ENCODE measurements at regions not wholly inside any gene's neighbourhood (a gene's known extent, or its start where the extent isn't known, plus 50 kb on each side); places are given as distances from the start of the nearest gene placed in this dataset.

DNA sequence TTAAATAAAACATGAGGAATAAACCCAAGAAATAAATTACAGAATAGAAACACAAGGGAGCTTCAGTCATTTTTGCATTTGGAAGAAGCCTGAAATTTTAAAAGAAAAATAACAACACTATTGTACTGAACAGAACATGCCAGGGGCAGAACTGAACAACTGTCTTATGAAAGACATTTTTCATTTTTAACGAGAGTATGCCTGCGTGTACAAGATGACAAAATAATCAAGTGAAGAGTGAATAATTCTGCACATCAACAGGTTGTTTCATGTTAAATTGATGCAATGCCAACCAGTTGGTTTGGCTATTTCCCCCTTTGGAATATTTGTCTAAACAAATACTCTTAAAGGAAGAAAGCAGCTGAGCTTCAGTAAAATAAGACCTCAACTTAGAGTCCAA is 103.3 kb upstream of the BTG1 start (continued):
- TF ChIP-seq, protein P1, sequence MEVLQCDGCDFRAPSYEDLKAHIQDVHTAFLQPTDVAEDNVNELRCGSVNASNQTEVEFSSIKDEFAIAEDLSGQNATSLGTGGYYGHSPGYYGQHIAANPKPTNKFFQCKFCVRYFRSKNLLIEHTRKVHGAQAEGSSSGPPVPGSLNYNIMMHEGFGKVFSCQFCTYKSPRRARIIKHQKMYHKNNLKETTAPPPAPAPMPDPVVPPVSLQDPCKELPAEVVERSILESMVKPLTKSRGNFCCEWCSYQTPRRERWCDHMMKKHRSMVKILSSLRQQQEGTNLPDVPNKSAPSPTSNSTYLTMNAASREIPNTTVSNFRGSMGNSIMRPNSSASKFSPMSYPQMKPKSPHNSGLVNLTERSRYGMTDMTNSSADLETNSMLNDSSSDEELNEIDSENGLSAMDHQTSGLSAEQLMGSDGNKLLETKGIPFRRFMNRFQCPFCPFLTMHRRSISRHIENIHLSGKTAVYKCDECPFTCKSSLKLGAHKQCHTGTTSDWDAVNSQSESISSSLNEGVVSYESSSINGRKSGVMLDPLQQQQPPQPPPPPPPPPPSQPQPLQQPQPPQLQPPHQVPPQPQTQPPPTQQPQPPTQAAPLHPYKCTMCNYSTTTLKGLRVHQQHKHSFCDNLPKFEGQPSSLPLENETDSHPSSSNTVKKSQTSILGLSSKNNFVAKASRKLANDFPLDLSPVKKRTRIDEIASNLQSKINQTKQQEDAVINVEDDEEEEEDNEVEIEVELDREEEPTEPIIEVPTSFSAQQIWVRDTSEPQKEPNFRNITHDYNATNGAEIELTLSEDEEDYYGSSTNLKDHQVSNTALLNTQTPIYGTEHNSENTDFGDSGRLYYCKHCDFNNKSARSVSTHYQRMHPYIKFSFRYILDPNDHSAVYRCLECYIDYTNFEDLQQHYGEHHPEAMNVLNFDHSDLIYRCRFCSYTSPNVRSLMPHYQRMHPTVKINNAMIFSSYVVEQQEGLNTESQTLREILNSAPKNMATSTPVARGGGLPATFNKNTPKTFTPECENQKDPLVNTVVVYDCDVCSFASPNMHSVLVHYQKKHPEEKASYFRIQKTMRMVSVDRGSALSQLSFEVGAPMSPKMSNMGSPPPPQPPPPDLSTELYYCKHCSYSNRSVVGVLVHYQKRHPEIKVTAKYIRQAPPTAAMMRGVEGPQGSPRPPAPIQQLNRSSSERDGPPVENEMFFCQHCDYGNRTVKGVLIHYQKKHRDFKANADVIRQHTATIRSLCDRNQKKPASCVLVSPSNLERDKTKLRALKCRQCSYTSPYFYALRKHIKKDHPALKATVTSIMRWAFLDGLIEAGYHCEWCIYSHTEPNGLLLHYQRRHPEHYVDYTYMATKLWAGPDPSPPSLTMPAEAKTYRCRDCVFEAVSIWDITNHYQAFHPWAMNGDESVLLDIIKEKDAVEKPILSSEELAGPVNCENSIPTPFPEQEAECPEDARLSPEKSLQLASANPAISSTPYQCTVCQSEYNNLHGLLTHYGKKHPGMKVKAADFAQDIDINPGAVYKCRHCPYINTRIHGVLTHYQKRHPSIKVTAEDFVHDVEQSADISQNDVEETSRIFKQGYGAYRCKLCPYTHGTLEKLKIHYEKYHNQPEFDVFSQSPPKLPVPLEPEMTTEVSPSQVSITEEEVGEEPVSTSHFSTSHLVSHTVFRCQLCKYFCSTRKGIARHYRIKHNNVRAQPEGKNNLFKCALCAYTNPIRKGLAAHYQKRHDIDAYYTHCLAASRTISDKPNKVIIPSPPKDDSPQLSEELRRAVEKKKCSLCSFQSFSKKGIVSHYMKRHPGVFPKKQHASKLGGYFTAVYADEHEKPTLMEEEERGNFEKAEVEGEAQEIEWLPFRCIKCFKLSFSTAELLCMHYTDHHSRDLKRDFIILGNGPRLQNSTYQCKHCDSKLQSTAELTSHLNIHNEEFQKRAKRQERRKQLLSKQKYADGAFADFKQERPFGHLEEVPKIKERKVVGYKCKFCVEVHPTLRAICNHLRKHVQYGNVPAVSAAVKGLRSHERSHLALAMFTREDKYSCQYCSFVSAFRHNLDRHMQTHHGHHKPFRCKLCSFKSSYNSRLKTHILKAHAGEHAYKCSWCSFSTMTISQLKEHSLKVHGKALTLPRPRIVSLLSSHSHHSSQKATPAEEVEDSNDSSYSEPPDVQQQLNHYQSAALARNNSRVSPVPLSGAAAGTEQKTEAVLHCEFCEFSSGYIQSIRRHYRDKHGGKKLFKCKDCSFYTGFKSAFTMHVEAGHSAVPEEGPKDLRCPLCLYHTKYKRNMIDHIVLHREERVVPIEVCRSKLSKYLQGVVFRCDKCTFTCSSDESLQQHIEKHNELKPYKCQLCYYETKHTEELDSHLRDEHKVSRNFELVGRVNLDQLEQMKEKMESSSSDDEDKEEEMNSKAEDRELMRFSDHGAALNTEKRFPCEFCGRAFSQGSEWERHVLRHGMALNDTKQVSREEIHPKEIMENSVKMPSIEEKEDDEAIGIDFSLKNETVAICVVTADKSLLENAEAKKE (CRISPR knock-in tag; IDR thresholded peaks at IDR 0.05): no peak
- TF ChIP-seq NANOG (IDR thresholded peaks at IDR 0.05; ENCODE audit: borderline replicate concordance) (no peak), CREB1 (CRISPR knock-in tag; IDR thresholded peaks at IDR 0.05; ENCODE audit: low read depth) (no peak), ZNF114 (CRISPR knock-in tag; IDR thresholded peaks at IDR 0.05) (no peak), ZNF331 (CRISPR knock-in tag; IDR thresholded peaks at IDR 0.05; ENCODE audit: low read depth) (no peak)
- TF ChIP-seq, protein P2, sequence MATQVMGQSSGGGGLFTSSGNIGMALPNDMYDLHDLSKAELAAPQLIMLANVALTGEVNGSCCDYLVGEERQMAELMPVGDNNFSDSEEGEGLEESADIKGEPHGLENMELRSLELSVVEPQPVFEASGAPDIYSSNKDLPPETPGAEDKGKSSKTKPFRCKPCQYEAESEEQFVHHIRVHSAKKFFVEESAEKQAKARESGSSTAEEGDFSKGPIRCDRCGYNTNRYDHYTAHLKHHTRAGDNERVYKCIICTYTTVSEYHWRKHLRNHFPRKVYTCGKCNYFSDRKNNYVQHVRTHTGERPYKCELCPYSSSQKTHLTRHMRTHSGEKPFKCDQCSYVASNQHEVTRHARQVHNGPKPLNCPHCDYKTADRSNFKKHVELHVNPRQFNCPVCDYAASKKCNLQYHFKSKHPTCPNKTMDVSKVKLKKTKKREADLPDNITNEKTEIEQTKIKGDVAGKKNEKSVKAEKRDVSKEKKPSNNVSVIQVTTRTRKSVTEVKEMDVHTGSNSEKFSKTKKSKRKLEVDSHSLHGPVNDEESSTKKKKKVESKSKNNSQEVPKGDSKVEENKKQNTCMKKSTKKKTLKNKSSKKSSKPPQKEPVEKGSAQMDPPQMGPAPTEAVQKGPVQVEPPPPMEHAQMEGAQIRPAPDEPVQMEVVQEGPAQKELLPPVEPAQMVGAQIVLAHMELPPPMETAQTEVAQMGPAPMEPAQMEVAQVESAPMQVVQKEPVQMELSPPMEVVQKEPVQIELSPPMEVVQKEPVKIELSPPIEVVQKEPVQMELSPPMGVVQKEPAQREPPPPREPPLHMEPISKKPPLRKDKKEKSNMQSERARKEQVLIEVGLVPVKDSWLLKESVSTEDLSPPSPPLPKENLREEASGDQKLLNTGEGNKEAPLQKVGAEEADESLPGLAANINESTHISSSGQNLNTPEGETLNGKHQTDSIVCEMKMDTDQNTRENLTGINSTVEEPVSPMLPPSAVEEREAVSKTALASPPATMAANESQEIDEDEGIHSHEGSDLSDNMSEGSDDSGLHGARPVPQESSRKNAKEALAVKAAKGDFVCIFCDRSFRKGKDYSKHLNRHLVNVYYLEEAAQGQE (IDR thresholded peaks at IDR 0.05; ENCODE audit: unreplicated experiment): no peak
- TF ChIP-seq, protein P3, sequence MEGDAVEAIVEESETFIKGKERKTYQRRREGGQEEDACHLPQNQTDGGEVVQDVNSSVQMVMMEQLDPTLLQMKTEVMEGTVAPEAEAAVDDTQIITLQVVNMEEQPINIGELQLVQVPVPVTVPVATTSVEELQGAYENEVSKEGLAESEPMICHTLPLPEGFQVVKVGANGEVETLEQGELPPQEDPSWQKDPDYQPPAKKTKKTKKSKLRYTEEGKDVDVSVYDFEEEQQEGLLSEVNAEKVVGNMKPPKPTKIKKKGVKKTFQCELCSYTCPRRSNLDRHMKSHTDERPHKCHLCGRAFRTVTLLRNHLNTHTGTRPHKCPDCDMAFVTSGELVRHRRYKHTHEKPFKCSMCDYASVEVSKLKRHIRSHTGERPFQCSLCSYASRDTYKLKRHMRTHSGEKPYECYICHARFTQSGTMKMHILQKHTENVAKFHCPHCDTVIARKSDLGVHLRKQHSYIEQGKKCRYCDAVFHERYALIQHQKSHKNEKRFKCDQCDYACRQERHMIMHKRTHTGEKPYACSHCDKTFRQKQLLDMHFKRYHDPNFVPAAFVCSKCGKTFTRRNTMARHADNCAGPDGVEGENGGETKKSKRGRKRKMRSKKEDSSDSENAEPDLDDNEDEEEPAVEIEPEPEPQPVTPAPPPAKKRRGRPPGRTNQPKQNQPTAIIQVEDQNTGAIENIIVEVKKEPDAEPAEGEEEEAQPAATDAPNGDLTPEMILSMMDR (conservative IDR thresholded peaks at IDR 0.05; ENCODE audit: low read depth in 2 of 2): no peak

All from GM23338 (cell line).